ENCODE measurements at regions not wholly inside any gene's neighbourhood (a gene's known extent, or its start where the extent isn't known, plus 50 kb on each side); places are given as distances from the start of the nearest gene placed in this dataset.

- TF ChIP-seq CTCF (IDR thresholded peaks at IDR 0.05; ENCODE audit: low read depth, low read length, poor library complexity, severe bottlenecking) (no peak), EZH2phosphoT487 (IDR thresholded peaks at IDR 0.05; ENCODE audit: borderline replicate concordance, low read length) (no peak)
These were observed 846.8 kb downstream of the BRD1 start for GRCh38 chr22:48980918-48981317.
